NCI-H748 (cell line): ENCODE measurements at regions not wholly inside any gene's neighbourhood (a gene's known extent, or its start where the extent isn't known, plus 50 kb on each side); places are given as distances from the start of the nearest gene placed in this dataset.
"Not testable (repeated sequence)": the region's sequence is repeated elsewhere in the genome, so short reads cannot be mapped to it uniquely, and the experiment has no call there.

Source experiments
- DNase-seq: peaks from one replicate; lab custom pipeline; 2025; ENCODE audit not compliant: unreplicated experiment; lab: John Stamatoyannopoulos, UW

- not testable (repeated sequence) for DNase-seq
These were observed 84.6 kb upstream of the ZNG1F start for GRCh38 chr9:41273549-41274267.

DNA sequence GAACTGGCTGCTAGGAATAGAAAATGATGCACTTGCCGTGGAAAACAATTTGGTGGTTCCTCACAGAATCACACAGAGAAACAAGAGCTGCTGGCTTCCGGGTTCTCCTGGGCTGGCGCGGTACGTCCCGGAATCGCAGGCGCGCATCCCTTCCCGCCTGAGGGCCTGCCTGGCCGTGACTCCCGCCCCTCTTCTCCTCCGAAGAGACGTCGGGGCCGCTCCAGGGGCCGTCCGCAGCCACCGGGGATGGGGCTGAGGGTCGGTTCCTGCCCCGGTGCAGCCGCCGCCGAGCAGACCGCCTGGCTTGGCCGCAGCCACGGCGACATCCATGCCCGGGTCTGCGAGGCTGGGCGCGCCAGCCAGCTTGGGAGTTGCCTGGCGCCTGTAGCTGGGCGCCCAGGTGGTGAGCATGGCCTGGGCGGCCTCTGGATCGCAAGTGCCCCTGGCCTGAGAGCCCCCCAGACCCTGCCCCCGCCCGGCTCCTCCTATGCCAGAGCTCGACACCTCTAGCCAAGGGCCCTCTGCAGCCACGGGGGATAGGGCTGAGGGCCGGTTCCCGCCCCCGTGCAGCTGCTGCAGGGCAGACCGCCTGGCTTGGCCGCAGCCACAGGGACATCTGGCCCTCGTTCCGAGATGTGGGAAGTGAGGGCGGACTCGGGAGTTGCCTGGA, 83.9 kb upstream of the ZNG1F start:
- not testable (repeated sequence) for DNase-seq

GRCh38 chr9:41270992-41271391, 81.9 kb upstream of the ZNG1F start:
- not testable (repeated sequence) for DNase-seq

GRCh38 chr9:41269471-41269870, 80.4 kb upstream of the ZNG1F start:
- DNase-seq, result not testable (repeated sequence)

DNA sequence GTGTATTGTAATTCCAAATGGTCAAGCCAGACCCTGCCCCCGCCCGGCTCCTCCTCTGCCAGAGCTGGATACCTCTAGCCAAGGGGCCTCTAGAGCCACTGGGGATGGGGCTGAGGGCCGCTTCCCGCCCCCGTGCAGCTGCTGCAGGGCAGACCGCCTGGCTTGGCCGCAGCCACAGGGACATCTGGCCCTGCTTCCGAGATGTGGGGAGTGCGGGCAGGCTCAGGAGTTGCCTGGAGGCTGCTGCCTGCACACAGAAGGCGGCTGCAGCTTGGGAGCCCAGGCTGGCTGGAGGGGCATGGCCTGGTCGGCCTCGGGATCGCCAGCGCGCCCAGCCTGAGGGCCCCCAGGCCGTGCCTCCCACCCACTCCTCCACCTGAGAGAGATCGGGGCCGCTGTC, 79.9 kb upstream of the ZNG1F start:
- DNase-seq, result not testable (repeated sequence)

DNA sequence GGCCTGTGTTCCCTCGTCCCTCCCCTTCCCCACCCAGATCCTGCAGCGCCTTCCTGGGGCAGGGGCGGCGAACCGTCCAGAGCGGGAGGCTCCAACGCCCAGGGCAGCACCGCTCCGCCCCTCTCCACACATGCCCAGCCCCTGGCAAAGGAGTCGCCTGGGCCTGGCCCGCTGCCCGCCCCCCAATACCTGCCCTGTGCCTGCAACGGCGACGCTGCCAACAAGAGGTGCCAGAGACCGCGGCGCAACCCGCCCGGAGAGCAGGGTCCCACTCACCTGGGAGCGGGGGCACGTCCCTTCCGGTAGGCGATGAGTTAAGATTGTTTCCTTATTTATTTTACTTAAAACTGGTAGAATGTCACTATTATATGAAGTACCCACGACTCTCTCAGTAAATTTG, 77.5 kb upstream of the ZNG1F start:
- not testable (repeated sequence) for DNase-seq

- not testable (repeated sequence) for DNase-seq
These were observed 76.9 kb upstream of the ZNG1F start for GRCh38 chr9:41266000-41266399.

- not testable (repeated sequence) for DNase-seq
These were observed 62.9 kb upstream of the ZNG1F start for GRCh38 chr9:41251973-41252372.

GRCh38 chr9:41251101-41251500, 62.0 kb upstream of the ZNG1F start:
- DNase-seq, result not testable (repeated sequence)

DNA sequence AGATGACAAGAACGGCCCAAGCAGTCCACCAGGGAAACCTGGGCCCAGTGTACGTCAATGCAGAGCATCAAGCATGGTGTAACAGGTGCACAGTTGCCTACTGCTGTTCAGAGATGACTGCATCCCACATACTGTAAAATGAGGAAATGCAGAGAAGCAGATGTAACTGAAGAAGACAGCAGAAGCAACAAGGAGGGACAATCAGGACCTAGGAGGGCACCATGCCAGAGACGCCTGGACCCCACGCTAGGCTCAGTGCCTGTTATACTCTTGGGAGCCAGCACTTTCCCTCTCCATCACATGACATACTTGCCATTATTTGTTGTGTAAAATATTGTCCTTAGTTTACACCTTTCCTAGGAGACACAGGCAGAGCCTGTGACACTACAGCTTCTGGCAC, 57.6 kb upstream of the ZNG1F start:
- DNase-seq, result not testable (repeated sequence)
